NCI-H2107 (cell line): ENCODE measurements at regions not wholly inside any gene's neighbourhood (a gene's known extent, or its start where the extent isn't known, plus 50 kb on each side); places are given as distances from the start of the nearest gene placed in this dataset.
"Not testable (repeated sequence)": the region's sequence is repeated elsewhere in the genome, so short reads cannot be mapped to it uniquely, and the experiment has no call there.

ENCODE experiments used
- DNase-seq: peaks from one replicate; lab custom pipeline; 2025; lab: John Stamatoyannopoulos, UW

- no peak for DNase-seq
Observed at GRCh38 chr1:219726480-219727272, 113.8 kb upstream of the ZC3H11B start.

- no peak for DNase-seq
Observed at GRCh38 chr1:219724440-219724839, 111.5 kb upstream of the ZC3H11B start.

- DNase-seq, result no peak
Observed at GRCh38 chr1:219717536-219717935, 104.6 kb upstream of the ZC3H11B start.

- DNase-seq, result no peak
Observed at GRCh38 chr1:219716611-219717114, 103.8 kb upstream of the ZC3H11B start.

- peak; percentile 28 for DNase-seq
Observed at GRCh38 chr1:219713981-219714381, 101.1 kb upstream of the ZC3H11B start.

- DNase-seq, result no peak
Observed at GRCh38 chr1:219712506-219712905, 99.6 kb upstream of the ZC3H11B start.

- no peak for DNase-seq
Observed at GRCh38 chr1:219710529-219711194, 97.8 kb upstream of the ZC3H11B start.

- no peak for DNase-seq
Observed at GRCh38 chr1:219708919-219709543, 96.1 kb upstream of the ZC3H11B start.

- not testable (repeated sequence) for DNase-seq
Observed at GRCh38 chr1:219707885-219708284, 95.0 kb upstream of the ZC3H11B start.

- DNase-seq, result not testable (repeated sequence)
Observed at GRCh38 chr1:219704331-219704730, 91.4 kb upstream of the ZC3H11B start.

- no peak for DNase-seq
Observed at GRCh38 chr1:219703368-219703639, 90.4 kb upstream of the ZC3H11B start.

- no peak for DNase-seq
Observed at GRCh38 chr1:219701476-219701875, 88.6 kb upstream of the ZC3H11B start.

GRCh38 chr1:219699870-219700269 lies 87.0 kb upstream of the ZC3H11B start:
- no peak for DNase-seq

- no peak for DNase-seq
Observed at GRCh38 chr1:219697682-219698081, 84.8 kb upstream of the ZC3H11B start.

- no peak for DNase-seq
Observed at GRCh38 chr1:219692981-219693380, 80.1 kb upstream of the ZC3H11B start.

GRCh38 chr1:219689774-219690173 lies 76.9 kb upstream of the ZC3H11B start:
- DNase-seq, result no peak

GRCh38 chr1:219687779-219688178 lies 74.9 kb upstream of the ZC3H11B start:
- no peak for DNase-seq

- no peak for DNase-seq
Observed at GRCh38 chr1:219686171-219686570, 73.3 kb upstream of the ZC3H11B start.

GRCh38 chr1:219682788-219683187 lies 69.9 kb upstream of the ZC3H11B start:
- DNase-seq, result no peak

GRCh38 chr1:219681876-219682275 lies 69.0 kb upstream of the ZC3H11B start:
- DNase-seq, result no peak

- DNase-seq, result no peak
Observed at GRCh38 chr1:219676012-219676765, 63.3 kb upstream of the ZC3H11B start.

GRCh38 chr1:219670426-219671149 lies 57.7 kb upstream of the ZC3H11B start:
- DNase-seq, result no peak
